ENCODE measurements at regions not wholly inside any gene's neighbourhood (a gene's known extent, or its start where the extent isn't known, plus 50 kb on each side); places are given as distances from the start of the nearest gene placed in this dataset.

- no peak for DNase-seq
- TF ChIP-seq CTCF (IDR thresholded peaks at IDR 0.05): no peak
- no peak for ATAC-seq
- H3K27ac ChIP-seq: no peak overlapping the region
- intact Hi-C loops (cut with DNase I): no loop called here
- H3K4me3 ChIP-seq: no peak overlapping the region
- no peaks in the 10 kb centered on the region for H3K4me1 ChIP-seq
- no peaks in the 10 kb centered on the region for H3K27me3 ChIP-seq
- H3K9me3 ChIP-seq: no peaks in the 10 kb centered on the region
- H3K36me3 ChIP-seq: no peaks in the 10 kb centered on the region
These were observed 106.8 kb upstream of the CACHD1 start for GRCh38 chr1:64363111-64363510.

GRCh38 chr1:64363616-64364015, 106.3 kb upstream of the CACHD1 start:
- H3K36me3 ChIP-seq: no peaks in the 10 kb centered on the region
- H3K27ac ChIP-seq: no peak overlapping the region
- H3K27me3 ChIP-seq: no peaks in the 10 kb centered on the region
- no peak overlapping the region for H3K4me3 ChIP-seq
- no peak for DNase-seq
- intact Hi-C loops (cut with DNase I): no loop called here
- no peak for TF ChIP-seq CTCF (IDR thresholded peaks at IDR 0.05)
- no peaks in the 10 kb centered on the region for H3K9me3 ChIP-seq
- H3K4me1 ChIP-seq: no peaks in the 10 kb centered on the region
- ATAC-seq: no peak

- H3K9me3 ChIP-seq: no peaks in the 10 kb centered on the region
- DNase-seq (no peak), ATAC-seq (no peak)
- no peaks in the 10 kb centered on the region for H3K36me3 ChIP-seq
- intact Hi-C loops (cut with DNase I): no loop called here
- no peaks in the 10 kb centered on the region for H3K27me3 ChIP-seq
- H3K4me1 ChIP-seq: no peaks in the 10 kb centered on the region
- no peak for TF ChIP-seq CTCF (IDR thresholded peaks at IDR 0.05)
- no peak overlapping the region for H3K27ac ChIP-seq
- no peak overlapping the region for H3K4me3 ChIP-seq
These were observed 103.1 kb upstream of the CACHD1 start for GRCh38 chr1:64366821-64367220.

- Histone ChIP-seq H3K9me3 (no peaks in the 10 kb centered on the region), H3K4me1 (no peaks in the 10 kb centered on the region), H3K4me3 (no peak overlapping the region), H3K27ac (no peak overlapping the region), H3K36me3 (no peaks in the 10 kb centered on the region), H3K27me3 (no peaks in the 10 kb centered on the region)
- ATAC-seq (no peak), DNase-seq (no peak)
- no peak for TF ChIP-seq CTCF (IDR thresholded peaks at IDR 0.05)
- intact Hi-C loops (cut with DNase I): no loop called here
These were observed 101.6 kb upstream of the CACHD1 start for GRCh38 chr1:64368344-64368743.

GRCh38 chr1:64378826-64379225, 91.1 kb upstream of the CACHD1 start:
- no peak for ATAC-seq
- no peak for TF ChIP-seq CTCF (IDR thresholded peaks at IDR 0.05)
- Histone ChIP-seq H3K4me3 (no peak overlapping the region), H3K27ac (no peak overlapping the region), H3K4me1 (no peaks in the 10 kb centered on the region), H3K27me3 (no peaks in the 10 kb centered on the region), H3K36me3 (no peaks in the 10 kb centered on the region), H3K9me3 (no peaks in the 10 kb centered on the region)
- no peak for DNase-seq
- intact Hi-C loops (cut with DNase I): no loop called here

All from upper lobe of right lung (tissue), 1 donor.